ENCODE measurements at regions not wholly inside any gene's neighbourhood (a gene's known extent, or its start where the extent isn't known, plus 50 kb on each side); places are given as distances from the start of the nearest gene placed in this dataset.
"Not testable (repeated sequence)": the region's sequence is repeated elsewhere in the genome, so short reads cannot be mapped to it uniquely, and the experiment has no call there.

GRCh38 chrX:89757767-89758166 lies 163.9 kb upstream of the TGIF2LX start:
- not testable (repeated sequence) for H3K4me3 Mint-ChIP-seq (ENCODE audit: low read depth); DNase-seq (ENCODE audit: low spot score, unreplicated experiment); H3K36me3 Mint-ChIP-seq (ENCODE audit: insufficient read depth); H3K27ac Mint-ChIP-seq; H3K4me1 Mint-ChIP-seq (ENCODE audit: low read depth); H3K27me3 Mint-ChIP-seq
- peaks cover 26% of the 10 kb centered on the region for H3K9me3 Mint-ChIP-seq (ENCODE audit: low read depth)
- peak; percentile 61 for TF ChIP-seq CTCF (IDR thresholded peaks at IDR 0.05; ENCODE audit: unreplicated experiment)

- H3K27ac Mint-ChIP-seq; H3K4me3 Mint-ChIP-seq (ENCODE audit: low read depth); H3K4me1 Mint-ChIP-seq (ENCODE audit: low read depth); H3K36me3 Mint-ChIP-seq (ENCODE audit: insufficient read depth); DNase-seq (ENCODE audit: low spot score, unreplicated experiment); H3K27me3 Mint-ChIP-seq: not testable (repeated sequence)
- H3K9me3 Mint-ChIP-seq (ENCODE audit: low read depth), result peaks cover 26% of the 10 kb centered on the region
- peak; percentile 13 for TF ChIP-seq CTCF (IDR thresholded peaks at IDR 0.05; ENCODE audit: unreplicated experiment)
Observed at GRCh38 chrX:89759076-89759685, 162.5 kb upstream of the TGIF2LX start.

DNA sequence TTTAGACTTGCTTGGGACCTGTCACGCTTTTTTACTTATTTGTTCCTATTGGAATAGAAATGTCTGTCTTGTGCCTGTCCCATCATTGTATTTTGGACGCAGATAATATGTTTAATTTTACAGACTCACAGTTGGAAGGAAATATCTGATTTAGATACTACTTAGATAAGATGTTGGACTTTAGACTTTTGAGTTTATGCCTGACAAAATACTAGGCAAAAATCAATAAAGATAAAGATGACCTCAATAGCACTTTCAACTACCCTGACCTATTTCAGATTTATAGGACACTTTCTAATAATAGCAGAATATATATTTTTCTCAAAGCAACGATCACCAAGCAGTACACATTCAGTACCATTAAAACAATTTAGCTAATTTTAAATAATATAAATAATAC lies 150.1 kb upstream of the TGIF2LX start:
- not testable (repeated sequence) for H3K36me3 Mint-ChIP-seq (ENCODE audit: insufficient read depth); H3K27ac Mint-ChIP-seq; H3K4me1 Mint-ChIP-seq (ENCODE audit: low read depth); H3K27me3 Mint-ChIP-seq; H3K9me3 Mint-ChIP-seq (ENCODE audit: low read depth); H3K4me3 Mint-ChIP-seq (ENCODE audit: low read depth); DNase-seq (ENCODE audit: low spot score, unreplicated experiment)

DNA sequence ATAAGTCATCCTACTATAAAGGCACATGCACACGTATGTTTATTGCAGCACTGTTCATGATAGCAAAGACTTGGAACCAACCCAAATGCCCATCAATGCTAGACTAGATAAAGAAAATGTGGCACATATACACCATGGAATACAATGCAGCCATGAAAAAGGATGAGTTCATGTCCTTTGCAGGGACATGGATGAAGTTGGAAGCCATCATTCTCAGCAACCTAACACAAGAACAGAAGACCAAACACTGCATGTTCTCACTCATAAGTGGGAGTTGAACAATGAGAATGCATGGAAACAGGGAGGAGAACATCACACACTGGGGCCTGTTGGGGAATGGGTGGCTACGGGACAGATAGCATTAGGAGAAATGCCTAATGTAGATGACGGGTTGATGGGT lies 110.3 kb upstream of the TGIF2LX start:
- H3K27me3 Mint-ChIP-seq; H3K4me1 Mint-ChIP-seq (ENCODE audit: low read depth); H3K4me3 Mint-ChIP-seq (ENCODE audit: low read depth); H3K36me3 Mint-ChIP-seq (ENCODE audit: insufficient read depth); DNase-seq (ENCODE audit: low spot score, unreplicated experiment); H3K27ac Mint-ChIP-seq; H3K9me3 Mint-ChIP-seq (ENCODE audit: low read depth): not testable (repeated sequence)

DNA sequence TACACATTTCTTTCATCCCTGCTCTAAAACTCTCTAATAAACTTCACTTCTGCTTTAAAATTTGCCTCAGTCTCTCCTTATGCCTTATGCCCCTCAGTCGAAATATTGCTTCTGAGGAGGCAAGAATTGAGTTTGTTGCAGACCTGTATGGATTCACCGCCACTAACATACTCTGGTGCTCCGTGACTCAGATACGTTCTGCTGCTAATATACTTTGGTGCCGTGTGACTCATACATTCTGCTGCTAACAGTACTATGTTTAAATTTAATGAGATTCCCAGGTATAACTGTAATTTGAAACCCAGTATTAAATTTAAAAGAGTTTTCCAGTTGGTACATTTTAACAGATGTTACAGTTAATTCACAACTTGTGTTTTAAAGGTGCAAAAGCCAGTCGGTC lies 82.0 kb upstream of the TGIF2LX start:
- not testable (repeated sequence) for H3K27me3 Mint-ChIP-seq; H3K4me1 Mint-ChIP-seq (ENCODE audit: low read depth); H3K4me3 Mint-ChIP-seq (ENCODE audit: low read depth); H3K36me3 Mint-ChIP-seq (ENCODE audit: insufficient read depth); DNase-seq (ENCODE audit: low spot score, unreplicated experiment); H3K9me3 Mint-ChIP-seq (ENCODE audit: low read depth); H3K27ac Mint-ChIP-seq

DNA sequence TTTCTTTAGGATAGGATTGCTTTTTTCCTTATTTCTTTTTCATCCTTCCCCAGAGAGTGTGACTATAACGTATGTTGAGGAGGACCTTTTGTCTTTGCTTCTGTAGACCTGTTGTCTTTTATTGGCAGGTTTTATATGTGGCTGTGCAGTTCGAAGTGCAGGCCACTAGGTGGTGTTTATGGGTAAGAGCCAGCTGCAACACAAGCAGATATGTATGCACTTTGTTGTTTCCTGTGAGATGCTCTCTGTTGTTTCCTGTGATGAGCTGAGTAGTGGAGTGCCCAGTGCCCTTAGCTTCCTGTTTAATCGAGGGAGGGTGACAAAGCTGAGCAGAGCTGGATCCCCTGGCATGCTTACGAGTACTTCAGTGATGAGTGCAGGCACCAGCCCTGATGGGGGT lies 50.0 kb upstream of the TGIF2LX start:
- DNase-seq (ENCODE audit: low spot score, unreplicated experiment); H3K4me3 Mint-ChIP-seq (ENCODE audit: low read depth); H3K9me3 Mint-ChIP-seq (ENCODE audit: low read depth); H3K4me1 Mint-ChIP-seq (ENCODE audit: low read depth); H3K36me3 Mint-ChIP-seq (ENCODE audit: insufficient read depth); H3K27me3 Mint-ChIP-seq; H3K27ac Mint-ChIP-seq: not testable (repeated sequence)
- peak; percentile 65 for TF ChIP-seq CTCF (IDR thresholded peaks at IDR 0.05; ENCODE audit: unreplicated experiment)

Data from progenitor cell of endocrine pancreas (in vitro differentiated cells).